ENCODE measurements at regions not wholly inside any gene's neighbourhood (a gene's known extent, or its start where the extent isn't known, plus 50 kb on each side); places are given as distances from the start of the nearest gene placed in this dataset.

GRCh38 chr14:42159138-42159537, 552.5 kb downstream of the LRFN5 start:
- DNase-seq, result no peak

DNA sequence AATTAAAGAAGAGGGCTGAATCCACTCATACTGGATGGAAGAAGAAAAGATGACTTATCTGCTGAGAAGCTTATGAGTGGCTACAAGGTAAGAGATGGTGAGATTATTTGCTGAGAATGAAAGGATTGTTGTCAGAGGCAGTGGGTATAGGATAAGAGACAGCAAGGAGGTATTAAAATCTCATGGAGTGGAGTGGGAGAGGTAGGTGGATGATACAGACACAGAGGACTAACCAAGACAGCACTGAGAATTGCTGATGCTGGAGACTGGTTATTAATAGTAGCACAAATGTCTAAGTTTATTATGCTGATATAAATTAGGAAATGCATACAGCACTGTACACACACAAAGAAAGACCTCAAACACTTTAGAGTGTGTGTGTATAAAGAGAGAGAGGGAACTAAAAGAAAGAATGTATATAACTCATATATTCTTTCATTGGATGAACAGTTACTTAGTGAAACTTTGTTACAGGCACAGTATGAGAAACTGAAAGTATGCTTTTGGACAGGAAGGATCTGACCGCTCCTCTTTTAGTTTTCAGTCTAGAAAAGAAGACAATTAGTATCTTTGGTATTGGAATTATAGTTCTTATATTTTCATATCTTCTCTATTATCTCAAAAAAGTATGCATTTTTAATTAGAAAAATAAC, 543.1 kb downstream of the LRFN5 start:
- DNase-seq, result no peak

DNA sequence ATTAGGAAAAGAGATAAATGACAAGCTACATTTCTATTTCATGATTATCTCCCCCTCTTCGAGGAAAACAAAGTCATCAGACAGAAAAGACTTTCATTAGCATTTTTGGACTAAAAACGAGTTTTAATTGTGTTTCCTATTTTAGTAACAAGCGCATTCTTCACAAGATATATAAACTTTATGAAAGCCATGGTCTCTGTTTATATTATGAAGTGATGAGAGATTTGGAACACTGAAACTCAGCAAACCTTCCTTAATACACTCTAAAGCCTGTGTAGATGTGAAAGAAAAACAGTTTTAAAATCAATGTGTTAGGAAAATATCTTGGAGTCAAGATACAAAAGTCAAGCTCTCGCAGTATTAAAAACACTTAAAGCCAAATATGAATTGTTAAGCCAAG, 539.1 kb downstream of the LRFN5 start:
- DNase-seq, result no peak

GRCh38 chr14:42143114-42143513, 536.4 kb downstream of the LRFN5 start:
- DNase-seq, result no peak

DNA sequence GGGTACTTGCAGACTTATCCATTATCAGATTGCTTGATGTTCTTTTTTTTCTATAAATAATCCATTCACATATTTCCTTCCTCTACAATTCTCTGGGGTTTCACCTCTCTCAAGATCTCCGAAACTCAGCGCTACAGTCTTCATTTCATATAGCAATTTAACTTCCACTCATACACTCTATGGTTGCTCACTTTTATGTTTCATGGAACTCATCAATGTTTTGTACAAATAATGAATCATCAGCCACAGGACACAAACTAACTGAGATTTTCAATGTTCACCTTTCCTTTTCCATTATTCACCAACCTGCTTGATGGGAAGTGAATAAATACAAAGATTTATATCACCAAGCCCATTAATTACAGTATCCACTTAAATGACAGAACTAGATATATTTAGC, 534.7 kb downstream of the LRFN5 start:
- no peak for DNase-seq

DNA sequence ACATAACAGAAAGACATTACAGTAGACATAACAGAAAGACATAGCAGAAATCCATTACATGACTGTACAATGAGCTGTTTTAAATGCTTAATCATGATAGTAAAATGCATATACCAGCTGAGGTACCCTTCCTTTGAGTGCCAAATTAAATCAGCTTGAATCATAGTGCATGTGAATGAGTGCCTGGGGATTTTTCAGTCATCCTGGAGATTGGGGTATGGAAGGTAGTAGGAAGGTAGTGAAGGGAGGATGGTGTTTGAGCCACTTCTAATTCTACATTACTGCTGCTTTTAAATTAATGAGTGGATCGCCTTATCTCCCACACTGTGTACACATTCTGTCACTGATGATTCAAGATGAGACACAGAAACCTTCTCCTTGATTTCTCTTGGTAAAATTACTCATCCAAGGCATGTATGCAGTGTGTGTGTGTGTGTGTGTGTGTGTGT, 534.2 kb downstream of the LRFN5 start:
- no peak for DNase-seq

DNA sequence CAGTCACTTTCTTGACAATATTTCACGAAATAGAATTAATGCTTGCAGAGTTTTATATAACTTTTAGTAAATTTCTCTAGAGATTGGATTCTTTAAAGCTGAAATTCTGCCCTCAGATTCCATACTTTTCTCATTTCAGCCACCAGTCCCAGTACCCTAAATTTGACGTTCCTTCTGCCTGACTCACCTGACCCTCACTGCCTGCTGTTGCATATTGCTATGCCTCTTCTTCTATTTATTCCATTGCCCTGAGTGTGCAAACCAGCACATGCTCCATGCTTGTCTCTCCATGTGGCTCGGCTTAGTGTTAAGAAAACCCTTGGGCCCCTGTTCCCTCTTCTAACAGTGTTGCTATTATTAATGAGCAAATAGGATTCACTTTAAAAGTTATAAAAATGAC, 533.3 kb downstream of the LRFN5 start:
- DNase-seq, result no peak

- DNase-seq, result no peak
Measured at GRCh38 chr14:42138406-42138805, 531.7 kb downstream of the LRFN5 start.

DNA sequence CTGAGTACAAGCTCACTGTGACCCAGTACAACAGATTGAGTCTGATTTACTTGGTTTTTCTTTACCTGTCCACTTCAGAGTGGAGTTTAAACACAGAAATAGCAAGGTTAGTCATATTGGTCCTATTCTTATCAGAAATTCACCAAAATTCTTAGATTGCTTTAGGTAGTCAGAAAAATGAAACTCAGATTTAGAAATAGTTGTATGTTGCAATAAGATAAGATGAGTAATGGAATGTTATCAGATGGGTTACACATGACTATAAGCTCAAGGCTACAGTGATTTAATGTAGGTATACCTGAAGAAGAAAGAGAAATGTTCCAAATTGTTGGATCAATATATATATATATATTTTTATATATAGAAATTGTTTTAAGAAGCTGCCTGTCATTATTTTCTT, 524.1 kb downstream of the LRFN5 start:
- DNase-seq, result no peak

GRCh38 chr14:42123526-42123925, 516.9 kb downstream of the LRFN5 start:
- DNase-seq, result no peak

GRCh38 chr14:42113358-42114069, 506.8 kb downstream of the LRFN5 start:
- no peak for DNase-seq

DNA sequence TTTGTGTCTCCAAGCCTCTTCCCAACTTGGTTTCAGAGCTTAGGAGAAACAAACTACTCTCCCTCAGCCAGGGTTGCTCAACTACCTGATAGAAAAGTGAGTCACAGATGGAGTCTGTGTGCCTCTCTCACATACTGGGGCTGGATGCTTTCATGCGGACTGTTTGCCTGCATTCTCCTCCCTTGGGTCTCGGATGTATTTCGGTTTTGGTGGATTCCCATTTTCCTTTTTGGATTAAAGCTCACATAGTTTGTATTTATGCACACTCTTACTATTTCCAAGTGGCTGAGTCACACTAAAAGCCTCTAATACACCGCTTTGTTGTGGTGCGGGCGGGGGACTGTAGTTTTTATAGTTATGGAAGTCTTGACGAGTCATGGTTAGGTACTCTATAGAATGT, 505.4 kb downstream of the LRFN5 start:
- no peak for DNase-seq

- no peak for DNase-seq
Measured at GRCh38 chr14:42111355-42111754, 504.7 kb downstream of the LRFN5 start.

GRCh38 chr14:42110167-42110566, 503.5 kb downstream of the LRFN5 start:
- no peak for DNase-seq

- no peak for DNase-seq
Measured at GRCh38 chr14:42095155-42095554, 488.5 kb downstream of the LRFN5 start.

- no peak for DNase-seq
Measured at GRCh38 chr14:42090122-42090521, 483.4 kb downstream of the LRFN5 start.

DNA sequence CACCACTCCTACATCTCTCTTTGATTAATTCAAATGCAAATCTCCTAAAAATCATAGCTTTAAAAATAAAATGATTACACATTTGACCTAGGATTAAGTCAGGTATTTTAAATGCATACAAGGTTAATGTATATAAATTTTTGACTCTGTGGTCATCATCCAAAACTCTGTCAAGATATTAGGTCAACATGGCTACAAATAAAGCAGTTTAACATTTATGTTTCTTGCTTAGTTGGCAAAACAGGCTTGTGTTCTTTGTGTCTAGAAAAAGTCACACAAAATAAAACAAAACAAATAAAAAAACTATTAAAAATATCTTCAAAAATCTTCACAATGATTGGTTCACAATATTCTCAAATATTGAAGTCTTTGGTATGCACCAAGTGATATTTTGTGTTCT, 473.2 kb downstream of the LRFN5 start:
- DNase-seq, result no peak

- no peak for DNase-seq
Measured at GRCh38 chr14:42078345-42078744, 471.7 kb downstream of the LRFN5 start.

DNA sequence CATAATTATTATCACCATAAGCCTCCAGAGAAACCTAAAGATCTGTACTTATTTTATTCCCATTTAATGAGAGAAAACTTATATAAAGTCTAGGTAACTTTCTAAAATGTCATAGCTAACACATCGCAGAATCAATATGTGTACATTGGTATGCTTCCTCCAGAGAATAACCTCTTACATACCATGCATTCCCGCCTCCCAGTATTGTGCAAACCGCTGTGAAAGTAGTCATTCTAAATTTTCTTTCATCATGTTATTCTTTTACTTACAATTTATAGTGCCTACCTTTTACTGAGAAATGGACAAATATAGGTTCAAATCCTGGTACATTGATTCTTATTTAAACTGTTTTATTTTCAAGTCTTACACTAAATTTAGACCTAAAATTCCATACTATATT, 463.4 kb downstream of the LRFN5 start:
- DNase-seq, result no peak

DNA sequence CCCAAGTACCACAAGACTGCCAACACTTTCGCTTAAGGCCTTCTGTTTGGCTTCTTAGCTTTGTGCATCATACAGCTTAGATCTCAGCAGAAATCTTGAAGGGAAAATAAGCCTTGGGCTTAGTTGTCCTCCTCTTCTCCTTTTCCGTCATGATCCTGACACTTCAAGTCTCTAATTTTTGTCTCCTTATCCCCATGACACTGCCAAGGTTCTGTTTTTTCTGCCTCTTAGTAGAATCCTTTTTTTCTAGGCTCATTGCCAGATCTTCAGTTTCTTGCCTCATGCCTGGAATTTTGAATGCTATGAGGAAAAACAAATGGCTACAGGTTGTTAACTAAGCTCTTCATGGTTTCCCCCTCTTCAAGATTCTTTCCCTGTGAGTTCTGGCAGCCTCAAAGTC, 450.4 kb downstream of the LRFN5 start:
- peak; percentile 2 for DNase-seq

GRCh38 chr14:42047421-42048055, 440.9 kb downstream of the LRFN5 start:
- DNase-seq, result no peak

DNA sequence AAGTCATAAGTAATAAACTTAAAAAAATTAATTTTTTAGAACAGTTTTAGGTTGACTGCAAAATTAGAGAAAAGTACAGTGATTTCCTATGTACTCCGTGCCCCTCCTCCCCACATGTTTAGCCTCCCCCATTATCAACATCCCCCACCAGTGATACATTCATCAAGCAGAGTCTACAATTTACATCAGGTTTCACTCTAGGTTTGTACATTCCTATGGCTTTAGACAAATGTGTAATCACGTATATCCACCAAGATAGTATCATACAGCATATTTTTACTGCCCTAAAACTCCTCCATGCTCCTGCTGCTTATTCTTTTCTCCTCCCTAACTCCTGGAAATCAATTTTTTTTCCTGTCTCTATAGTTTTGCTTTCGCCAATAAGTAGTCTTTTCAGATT, 438.7 kb downstream of the LRFN5 start:
- DNase-seq, result no peak

DNA sequence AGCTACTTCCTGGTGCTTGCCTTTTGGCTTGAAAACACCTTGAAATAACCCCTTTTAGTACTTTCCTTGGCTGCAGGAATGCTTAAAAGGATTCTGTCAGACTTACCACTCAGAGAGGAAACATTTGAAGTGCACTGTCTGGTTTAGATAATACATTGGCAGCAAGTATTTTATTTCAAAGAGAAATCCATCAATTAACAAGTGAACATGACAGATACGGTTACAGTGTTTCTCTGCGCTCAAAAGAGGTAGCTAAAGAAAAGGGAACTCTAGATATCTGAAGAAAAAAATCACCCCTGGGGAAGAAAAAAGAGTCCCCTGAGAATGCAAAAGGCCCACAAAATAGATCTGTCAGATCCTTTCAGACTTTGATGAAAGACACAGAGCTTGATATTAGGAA, 421.9 kb downstream of the LRFN5 start:
- DNase-seq, result no peak

- DNase-seq, result no peak
Measured at GRCh38 chr14:42027271-42027670, 420.6 kb downstream of the LRFN5 start.
